Endothelial cell of umbilical vein (primary cell): ENCODE measurements at regions not wholly inside any gene's neighbourhood (a gene's known extent, or its start where the extent isn't known, plus 50 kb on each side); places are given as distances from the start of the nearest gene placed in this dataset.

ENCODE experiments used
- BruUV-seq: library from RNA; stranded (reverse); fragments of 400-500 nt; replicated peaks from 2 replicates; lab custom pipeline; 2021; lab: Mats Ljungman, UMichigan
- CTCF ChIA-PET: fragments of 300-600, 350-600 bp; sonication (Branson Sonifier 250); formaldehyde crosslinking; loops from one replicate; lab custom pipeline; 2021; ENCODE audit warnings: antibody characterized with exemption, inconsistent platforms; lab: Charles Lee
- POLR2A ChIA-PET: fragments of 300-600, 350-600 bp; sonication (Branson Sonifier 250); formaldehyde crosslinking; loops from one replicate; lab custom pipeline; 2021; ENCODE audit warnings: antibody characterized with exemption, inconsistent platforms; lab: Charles Lee
- DNase-seq: peaks from one replicate; pipeline ENCODE4 v3.0.0-alpha.2; 2011; ENCODE audit warnings: low read depth, low spot score
- FAIRE-seq: peaks from 2 replicates; lab custom pipeline; 2011; peaks lifted over from hg19 to GRCh38; lab: Jason Lieb, UNC
- H2AFZ ChIP-seq: 2 replicates; pipeline ENCODE4 v1.6.0; 2012; ENCODE audit warnings: low read depth, low read length, control low read depth, inconsistent platforms
- H3K27ac ChIP-seq: 2 replicates; pipeline ENCODE4 v1.5.1; 2011; ENCODE audit warnings: low read depth, mild to moderate bottlenecking, control low read depth, low read length, moderate library complexity; ENCODE audit not compliant: insufficient read depth
- H3K27me3 ChIP-seq, 2 experiments: 2 replicates each; pipeline versions ENCODE4 v1.6.0 to v1.6.1; 2011; ENCODE audit warnings: low read length in 2 of 2, mixed read lengths in 1 of 2; ENCODE audit not compliant: control insufficient read depth in 2 of 2, insufficient read depth in 2 of 2
- H3K36me3 ChIP-seq, 2 experiments: 2 replicates in 1 of 2; 3 replicates in 1 of 2; pipeline ENCODE4 v1.5.1; 2011; ENCODE audit warnings: low read length in 2 of 2, mild to moderate bottlenecking in 1 of 2, moderate library complexity in 1 of 2; ENCODE audit not compliant: control insufficient read depth in 2 of 2, insufficient read depth in 2 of 2; ENCODE audit errors: extremely low read depth in 1 of 2
- H3K4me1 ChIP-seq: 3 replicates; pipeline ENCODE4 v1.5.1; 2011; ENCODE audit warnings: mild to moderate bottlenecking, low read length; ENCODE audit not compliant: control insufficient read depth, insufficient read depth; ENCODE audit errors: extremely low read depth
- H3K4me2 ChIP-seq: 2 replicates; pipeline ENCODE4 v1.6.1; 2011; ENCODE audit warnings: low read length, control low read depth, mixed read lengths; ENCODE audit not compliant: insufficient read depth
- H3K4me3 ChIP-seq, 3 experiments: fragments of 200-600 bp in 1 of 3; sonication (generic), shearing (Covaris generic) in 1 of 3; replicated peaks in 1 of 3; 2 replicates each; pipeline ENCODE4 v1.5.1; 2011 to 2016; ENCODE audit warnings: control low read depth in 3 of 3, low read length in 3 of 3, mild to moderate bottlenecking in 2 of 3, inconsistent platforms in 1 of 3, low read depth in 1 of 3, moderate library complexity in 1 of 3; ENCODE audit not compliant: insufficient read depth in 1 of 3
- H3K79me2 ChIP-seq: 2 replicates; pipeline ENCODE4 v1.6.0; 2012; ENCODE audit warnings: low read length, inconsistent platforms; ENCODE audit not compliant: control insufficient read depth, insufficient read depth
- H3K9ac ChIP-seq: replicated peaks from 2 replicates; pipeline ENCODE3; 2011; ENCODE audit warnings: low read length, control low read depth; ENCODE audit not compliant: insufficient read depth; ENCODE audit errors: extremely low read depth
- H3K9me1 ChIP-seq: replicated peaks from 3 replicates; pipeline ENCODE4 v1.6.0; 2011; ENCODE audit warnings: mild to moderate bottlenecking, low read length; ENCODE audit not compliant: control insufficient read depth, insufficient read depth; ENCODE audit errors: extremely low read depth
- H3K9me3 ChIP-seq: replicated peaks from 2 replicates; pipeline ENCODE4 v1.5.1; 2012; ENCODE audit warnings: low read length, inconsistent platforms; ENCODE audit not compliant: control insufficient read depth, insufficient read depth
- H4K20me1 ChIP-seq: replicated peaks from 2 replicates; pipeline ENCODE3; 2011; ENCODE audit warnings: mild to moderate bottlenecking, low read length; ENCODE audit not compliant: control insufficient read depth, insufficient read depth; ENCODE audit errors: extremely low read depth
- EZH2 ChIP-seq: IDR thresholded peaks from 2 replicates; pipeline ENCODE4 v1.6.1; 2012; ENCODE audit warnings: borderline replicate concordance, low read depth, mild to moderate bottlenecking, moderate library complexity, low read length, inconsistent platforms; ENCODE audit not compliant: severe bottlenecking
- FOS ChIP-seq: IDR thresholded peaks from 2 replicates; pipeline ENCODE4 v1.6.1; 2011; ENCODE audit warnings: mild to moderate bottlenecking, low read length, moderate library complexity, borderline replicate concordance; ENCODE audit not compliant: insufficient read depth
- GATA2 ChIP-seq: IDR thresholded peaks from 2 replicates; pipeline ENCODE4 v1.7.0; 2011; ENCODE audit warnings: low read depth, mild to moderate bottlenecking, moderate library complexity, mixed read lengths, low read length; ENCODE audit not compliant: insufficient read length, insufficient read depth
- JUN ChIP-seq: IDR thresholded peaks from 2 replicates; pipeline ENCODE4 v1.6.1; 2011; ENCODE audit warnings: borderline replicate concordance, low read depth; ENCODE audit not compliant: insufficient read length, insufficient read depth
- MYC ChIP-seq: IDR thresholded peaks from one replicate; pipeline ENCODE4 v1.6.1; 2011; ENCODE audit warnings: mild to moderate bottlenecking, low read depth, low read length
- POLR2A ChIP-seq: IDR thresholded peaks from 2 replicates; pipeline ENCODE4 v1.6.1; 2012; ENCODE audit warnings: low read depth, mild to moderate bottlenecking, control low read depth, low read length
- POLR2AphosphoS5 ChIP-seq: IDR thresholded peaks from 2 replicates; pipeline ENCODE4 v1.6.1; 2012; ENCODE audit warnings: low read depth, mild to moderate bottlenecking, control low read depth, low read length, moderate library complexity; ENCODE audit not compliant: insufficient read depth
- dilution Hi-C: fragments of 300-500 bp; cut with MboI; formaldehyde crosslinking; loops from one replicate; pipeline ENCODE4 v1.15.0; 2019; ENCODE audit warnings: low sequenced_read_pairs; ENCODE audit not compliant: extremely low pct_ligation_motif_present
- intact Hi-C: fragments of 100-400 bp; cut with micrococcal nuclease; formaldehyde crosslinking; loops from one replicate; pipeline ENCODE4 v1.10.0; 2022
- TF ChIP-seq, protein P1 (sequence below), 2 donors: IDR thresholded peaks; 1 replicate in 1 of 2; 2 replicates in 1 of 2; pipeline ENCODE4 v1.5.1; 2011; ENCODE audit warnings: low read length in 2 of 2, mild to moderate bottlenecking in 2 of 2, moderate library complexity in 2 of 2, control low read depth in 1 of 2, inconsistent platforms in 1 of 2, low read depth in 1 of 2; ENCODE audit not compliant: insufficient read depth in 1 of 2; ENCODE audit errors: extremely low read depth in 1 of 2
- TF ChIP-seq, protein P2 (sequence below): IDR thresholded peaks from 2 replicates; pipeline ENCODE4 v1.6.1; 2011; ENCODE audit not compliant: insufficient read depth, insufficient read length

DNA sequence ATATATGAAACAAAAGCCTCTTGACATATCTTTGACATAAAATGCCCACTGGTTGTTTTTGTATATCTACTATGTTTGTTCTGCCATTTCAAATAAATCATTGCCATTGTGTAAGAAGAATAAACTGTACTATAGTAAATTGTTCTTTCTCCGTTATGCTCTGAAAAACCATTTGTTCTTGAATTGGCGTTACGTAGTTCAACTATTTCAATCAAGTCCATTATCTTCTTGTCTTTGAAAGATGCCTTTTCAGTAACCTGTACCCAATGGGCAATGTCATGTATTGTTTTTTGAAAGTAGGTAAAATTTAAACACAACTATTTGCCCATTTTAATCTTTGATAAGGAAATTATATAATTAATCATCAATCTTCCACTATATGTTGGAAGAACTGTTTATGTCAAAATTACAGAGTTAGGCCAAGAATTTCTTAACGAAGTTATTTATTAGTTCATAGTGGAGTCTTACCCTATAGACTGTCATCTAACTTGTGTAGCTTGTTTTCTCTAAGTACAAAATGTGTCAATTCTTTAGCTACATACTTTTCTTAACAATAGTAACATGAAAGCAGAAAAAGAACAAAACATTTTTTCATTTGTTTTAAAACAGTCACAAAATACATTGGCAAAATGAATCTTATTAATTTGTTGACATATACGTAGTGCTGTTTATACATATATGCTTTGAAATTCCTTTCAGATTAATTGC lies 294.8 kb downstream of the PTPRC start:
- Histone ChIP-seq H3K9me3 (no peaks in the 10 kb centered on the region), H3K4me1 (peaks cover 49% of the 10 kb centered on the region), H3K9ac (peak overlapping the region; percentile 99), H3K27me3 (no peaks in the 10 kb centered on the region), H3K4me2 (peak overlapping the region; percentile 95), H3K27ac (peak overlapping the region; percentile 95), H2AFZ (no peak overlapping the region), H4K20me1 (peaks cover 8% of the 10 kb centered on the region), H3K36me3 (peaks cover 0 to 3% of the 10 kb centered on the region in 2 experiments), H3K4me3 (peak overlapping the region in 2 of 3 experiments; percentile 78 to 99), H3K9me1 (no peaks in the 10 kb centered on the region), H3K79me2 (peaks cover 82% of the 10 kb centered on the region)
- CTCF ChIA-PET = interaction anchor here (1.3 to 1.6 kb wide), 2 partner anchors 12 to 530 kb away, joined by 3 to 6 read pairs; no protein-coding TSS in a partner anchor
- TF ChIP-seq MYC (no peak), FOS (no peak), JUN (no peak), EZH2 (no peak), GATA2 (no peak), POLR2AphosphoS5 (no peak), POLR2A (no peak)
- TF ChIP-seq, protein P1, sequence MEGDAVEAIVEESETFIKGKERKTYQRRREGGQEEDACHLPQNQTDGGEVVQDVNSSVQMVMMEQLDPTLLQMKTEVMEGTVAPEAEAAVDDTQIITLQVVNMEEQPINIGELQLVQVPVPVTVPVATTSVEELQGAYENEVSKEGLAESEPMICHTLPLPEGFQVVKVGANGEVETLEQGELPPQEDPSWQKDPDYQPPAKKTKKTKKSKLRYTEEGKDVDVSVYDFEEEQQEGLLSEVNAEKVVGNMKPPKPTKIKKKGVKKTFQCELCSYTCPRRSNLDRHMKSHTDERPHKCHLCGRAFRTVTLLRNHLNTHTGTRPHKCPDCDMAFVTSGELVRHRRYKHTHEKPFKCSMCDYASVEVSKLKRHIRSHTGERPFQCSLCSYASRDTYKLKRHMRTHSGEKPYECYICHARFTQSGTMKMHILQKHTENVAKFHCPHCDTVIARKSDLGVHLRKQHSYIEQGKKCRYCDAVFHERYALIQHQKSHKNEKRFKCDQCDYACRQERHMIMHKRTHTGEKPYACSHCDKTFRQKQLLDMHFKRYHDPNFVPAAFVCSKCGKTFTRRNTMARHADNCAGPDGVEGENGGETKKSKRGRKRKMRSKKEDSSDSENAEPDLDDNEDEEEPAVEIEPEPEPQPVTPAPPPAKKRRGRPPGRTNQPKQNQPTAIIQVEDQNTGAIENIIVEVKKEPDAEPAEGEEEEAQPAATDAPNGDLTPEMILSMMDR (IDR thresholded peaks at IDR 0.05; ENCODE audit: extremely low read depth in 1 of 2, insufficient read depth in 1 of 2, low read depth in 1 of 2, low read length in 2 of 2) = no peak
- TF ChIP-seq, protein P2, sequence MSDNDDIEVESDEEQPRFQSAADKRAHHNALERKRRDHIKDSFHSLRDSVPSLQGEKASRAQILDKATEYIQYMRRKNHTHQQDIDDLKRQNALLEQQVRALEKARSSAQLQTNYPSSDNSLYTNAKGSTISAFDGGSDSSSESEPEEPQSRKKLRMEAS = no peak
- dilution Hi-C loops = no loop called here
- peak; percentile 26 for DNase-seq
- no TSS peak for BruUV-seq
- intact Hi-C loops = loop anchor here (2.0 to 10.0 kb wide), 5 partner anchors 103 to 779 kb away; partner anchors contain the start of gene NEK7
- FAIRE-seq = no peak
- POLR2A ChIA-PET = no interaction called here
